ENCODE measurements at regions not wholly inside any gene's neighbourhood (a gene's known extent, or its start where the extent isn't known, plus 50 kb on each side); places are given as distances from the start of the nearest gene placed in this dataset.
"Not testable (repeated sequence)": the region's sequence is repeated elsewhere in the genome, so short reads cannot be mapped to it uniquely, and the experiment has no call there.

GRCh38 chr6:97963193-97963592 is 680.2 kb upstream of the MMS22L start:
- no peak overlapping the region for H3K4me3 Mint-ChIP-seq
- Histone ChIP-seq H3K36me3 (ENCODE audit: control insufficient read depth in 2 of 3, insufficient read depth in 3 of 3, low read length in 3 of 3) (no peaks in the 10 kb centered on the region), H3K4me3 (ENCODE audit: low read length) (no peak overlapping the region), H3K27me3 (ENCODE audit: control insufficient read depth in 2 of 2, insufficient read depth in 2 of 2, low read length in 2 of 2) (no peaks in the 10 kb centered on the region), H3K9me3 (ENCODE audit: control insufficient read depth in 2 of 3, low read length in 3 of 3) (no peaks in the 10 kb centered on the region), H3K4me1 (ENCODE audit: control insufficient read depth in 2 of 2, insufficient read depth in 2 of 2, low read length in 2 of 2) (no peaks in the 10 kb centered on the region), H3K27ac (ENCODE audit: low read depth, low read length) (no peak overlapping the region)
- CTCF ChIA-PET = no interaction called here
- H3K4me1 Mint-ChIP-seq = no peaks in the 10 kb centered on the region
- peaks cover 0 to 12% (median 0%) of the 10 kb centered on the region in 11 donors for H3K9me3 Mint-ChIP-seq
- intact Hi-C loops (cut with micrococcal nuclease) = no loop called here
- no peak for DNase-seq
- H3K27ac Mint-ChIP-seq = no peak overlapping the region
- POLR2A ChIA-PET = no interaction called here
- H3K27me3 Mint-ChIP-seq = no peaks in the 10 kb centered on the region
- H3K36me3 Mint-ChIP-seq = no peaks in the 10 kb centered on the region
- ATAC-seq = no peak

GRCh38 chr6:97969065-97969464 is 686.0 kb upstream of the MMS22L start:
- H3K9me3 Mint-ChIP-seq = peaks cover 0 to 15% (median 0%) of the 10 kb centered on the region in 11 donors
- CTCF ChIA-PET = no interaction called here
- no peaks in the 10 kb centered on the region for H3K27me3 Mint-ChIP-seq
- no peaks in the 10 kb centered on the region for H3K36me3 ChIP-seq (ENCODE audit: control insufficient read depth in 2 of 3, insufficient read depth in 3 of 3, low read length in 3 of 3)
- ATAC-seq = no peak
- no peak overlapping the region for H3K27ac ChIP-seq (ENCODE audit: low read depth, low read length)
- H3K9me3 ChIP-seq (ENCODE audit: control insufficient read depth in 2 of 3, low read length in 3 of 3) = no peaks in the 10 kb centered on the region
- no peak overlapping the region for H3K4me3 ChIP-seq (ENCODE audit: low read length)
- no peaks in the 10 kb centered on the region for H3K27me3 ChIP-seq (ENCODE audit: control insufficient read depth in 2 of 2, insufficient read depth in 2 of 2, low read length in 2 of 2)
- DNase-seq = no peak
- intact Hi-C loops (cut with micrococcal nuclease) = no loop called here
- no peaks in the 10 kb centered on the region for H3K4me1 Mint-ChIP-seq
- H3K4me3 Mint-ChIP-seq = no peak overlapping the region
- POLR2A ChIA-PET = no interaction called here
- H3K27ac Mint-ChIP-seq = no peak overlapping the region
- no peaks in the 10 kb centered on the region for H3K4me1 ChIP-seq (ENCODE audit: control insufficient read depth in 2 of 2, insufficient read depth in 2 of 2, low read length in 2 of 2)
- no peaks in the 10 kb centered on the region for H3K36me3 Mint-ChIP-seq

GRCh38 chr6:97977084-97977483 is 694.1 kb upstream of the MMS22L start:
- no peaks in the 10 kb centered on the region for H3K36me3 ChIP-seq (ENCODE audit: control insufficient read depth in 2 of 3, insufficient read depth in 3 of 3, low read length in 3 of 3)
- no peaks in the 10 kb centered on the region for H3K4me1 ChIP-seq (ENCODE audit: control insufficient read depth in 2 of 2, insufficient read depth in 2 of 2, low read length in 2 of 2)
- H3K27me3 Mint-ChIP-seq = no peaks in the 10 kb centered on the region
- H3K9me3 ChIP-seq (ENCODE audit: control insufficient read depth in 2 of 3, low read length in 3 of 3) = no peaks in the 10 kb centered on the region
- peaks cover 0 to 5% (median 0%) of the 10 kb centered on the region in 11 donors for H3K9me3 Mint-ChIP-seq
- no peaks in the 10 kb centered on the region for H3K36me3 Mint-ChIP-seq
- DNase-seq (no peak), ATAC-seq (no peak)
- H3K27ac ChIP-seq (ENCODE audit: low read depth, low read length) = no peak overlapping the region
- H3K4me3 Mint-ChIP-seq = no peak overlapping the region
- ChIA-PET CTCF (no interaction called here), POLR2A (no interaction called here)
- H3K27ac Mint-ChIP-seq = no peak overlapping the region
- H3K4me3 ChIP-seq (ENCODE audit: low read length) = no peak overlapping the region
- H3K27me3 ChIP-seq (ENCODE audit: control insufficient read depth in 2 of 2, insufficient read depth in 2 of 2, low read length in 2 of 2) = no peaks in the 10 kb centered on the region
- intact Hi-C loops (cut with micrococcal nuclease) = no loop called here
- H3K4me1 Mint-ChIP-seq = no peaks in the 10 kb centered on the region

GRCh38 chr6:97978855-97979271 is 695.8 kb upstream of the MMS22L start:
- Histone ChIP-seq H3K4me3 (ENCODE audit: low read length) (no peak overlapping the region), H3K27ac (ENCODE audit: low read depth, low read length) (no peak overlapping the region), H3K36me3 (ENCODE audit: control insufficient read depth in 2 of 3, insufficient read depth in 3 of 3, low read length in 3 of 3) (no peaks in the 10 kb centered on the region), H3K4me1 (ENCODE audit: control insufficient read depth in 2 of 2, insufficient read depth in 2 of 2, low read length in 2 of 2) (no peaks in the 10 kb centered on the region), H3K9me3 (ENCODE audit: control insufficient read depth in 2 of 3, low read length in 3 of 3) (no peaks in the 10 kb centered on the region), H3K27me3 (ENCODE audit: control insufficient read depth in 2 of 2, insufficient read depth in 2 of 2, low read length in 2 of 2) (no peaks in the 10 kb centered on the region)
- Mint-ChIP-seq H3K4me1 (no peaks in the 10 kb centered on the region), H3K36me3 (no peaks in the 10 kb centered on the region), H3K9me3 (peaks cover 0 to 3% (median 0%) of the 10 kb centered on the region in 11 donors), H3K4me3 (no peak overlapping the region), H3K27ac (no peak overlapping the region), H3K27me3 (no peaks in the 10 kb centered on the region)
- ATAC-seq = no peak
- intact Hi-C loops (cut with micrococcal nuclease) = no loop called here
- no peak for DNase-seq
- ChIA-PET CTCF (no interaction called here), POLR2A (no interaction called here)

GRCh38 chr6:97979285-97979684 is 696.3 kb upstream of the MMS22L start:
- H3K27ac Mint-ChIP-seq; H3K27me3 ChIP-seq (ENCODE audit: control insufficient read depth in 2 of 2, insufficient read depth in 2 of 2, low read length in 2 of 2); ATAC-seq; H3K4me1 ChIP-seq (ENCODE audit: control insufficient read depth in 2 of 2, insufficient read depth in 2 of 2, low read length in 2 of 2); H3K4me3 Mint-ChIP-seq; H3K9me3 ChIP-seq (ENCODE audit: control insufficient read depth in 2 of 3, low read length in 3 of 3); H3K4me3 ChIP-seq (ENCODE audit: low read length); H3K36me3 ChIP-seq (ENCODE audit: control insufficient read depth in 2 of 3, insufficient read depth in 3 of 3, low read length in 3 of 3); H3K27ac ChIP-seq (ENCODE audit: low read depth, low read length); CTCF ChIA-PET; H3K27me3 Mint-ChIP-seq; H3K4me1 Mint-ChIP-seq; H3K9me3 Mint-ChIP-seq; POLR2A ChIA-PET; H3K36me3 Mint-ChIP-seq; DNase-seq; intact Hi-C loops (cut with micrococcal nuclease): not testable (repeated sequence)

GRCh38 chr6:97989451-97989850 is 706.4 kb upstream of the MMS22L start:
- no peaks in the 10 kb centered on the region for H3K36me3 ChIP-seq (ENCODE audit: control insufficient read depth in 2 of 3, insufficient read depth in 3 of 3, low read length in 3 of 3)
- no peaks in the 10 kb centered on the region for H3K9me3 ChIP-seq (ENCODE audit: control insufficient read depth in 2 of 3, low read length in 3 of 3)
- Mint-ChIP-seq H3K27me3 (no peaks in the 10 kb centered on the region), H3K4me1 (no peaks in the 10 kb centered on the region), H3K9me3 (peaks cover 0 to 5% (median 0%) of the 10 kb centered on the region in 11 donors), H3K4me3 (no peak overlapping the region), H3K27ac (no peak overlapping the region), H3K36me3 (no peaks in the 10 kb centered on the region)
- H3K4me3 ChIP-seq (ENCODE audit: low read length) = no peak overlapping the region
- H3K27me3 ChIP-seq (ENCODE audit: control insufficient read depth in 2 of 2, insufficient read depth in 2 of 2, low read length in 2 of 2) = no peaks in the 10 kb centered on the region
- no peaks in the 10 kb centered on the region for H3K4me1 ChIP-seq (ENCODE audit: control insufficient read depth in 2 of 2, insufficient read depth in 2 of 2, low read length in 2 of 2)
- no peak for ATAC-seq
- ChIA-PET CTCF (no interaction called here), POLR2A (no interaction called here)
- DNase-seq = no peak
- no peak overlapping the region for H3K27ac ChIP-seq (ENCODE audit: low read depth, low read length)
- intact Hi-C loops (cut with micrococcal nuclease) = no loop called here

GRCh38 chr6:97995158-97995557 is 712.1 kb upstream of the MMS22L start:
- no peaks in the 10 kb centered on the region for H3K36me3 Mint-ChIP-seq
- Histone ChIP-seq H3K4me3 (ENCODE audit: low read length) (no peak overlapping the region), H3K27ac (ENCODE audit: low read depth, low read length) (no peak overlapping the region), H3K27me3 (ENCODE audit: control insufficient read depth in 2 of 2, insufficient read depth in 2 of 2, low read length in 2 of 2) (no peaks in the 10 kb centered on the region), H3K9me3 (ENCODE audit: control insufficient read depth in 2 of 3, low read length in 3 of 3) (no peaks in the 10 kb centered on the region), H3K36me3 (ENCODE audit: control insufficient read depth in 2 of 3, insufficient read depth in 3 of 3, low read length in 3 of 3) (no peaks in the 10 kb centered on the region), H3K4me1 (ENCODE audit: control insufficient read depth in 2 of 2, insufficient read depth in 2 of 2, low read length in 2 of 2) (no peaks in the 10 kb centered on the region)
- ChIA-PET CTCF (no interaction called here), POLR2A (no interaction called here)
- H3K9me3 Mint-ChIP-seq = peaks cover 0 to 4% (median 0%) of the 10 kb centered on the region in 11 donors
- DNase-seq = no peak
- H3K27me3 Mint-ChIP-seq = no peaks in the 10 kb centered on the region
- intact Hi-C loops (cut with micrococcal nuclease) = no loop called here
- no peaks in the 10 kb centered on the region for H3K4me1 Mint-ChIP-seq
- no peak overlapping the region for H3K27ac Mint-ChIP-seq
- ATAC-seq = no peak
- H3K4me3 Mint-ChIP-seq = no peak overlapping the region
